Right lobe of liver (tissue), 6 donors: ENCODE measurements at regions not wholly inside any gene's neighbourhood (a gene's known extent, or its start where the extent isn't known, plus 50 kb on each side); places are given as distances from the start of the nearest gene placed in this dataset.

Experiments used
- ATAC-seq, 4 donors: fragments of 200-7000 bp; cut with Tn5 transposase; one replicate each; pipeline ENCODE4 v1.9.1; 2020; ENCODE audit warnings: mild to moderate bottlenecking in 4 of 4, moderate library complexity in 4 of 4
- DNase-seq, 3 donors: peaks; one replicate each; pipeline ENCODE4 v3.0.0-alpha.2; 2020
- H3K27ac ChIP-seq, 3 donors: fragments of 200-600 bp; one replicate each; pipeline ENCODE4 v1.8.0; 2022
- H3K27me3 ChIP-seq, 2 donors: fragments of 200-600 bp; one replicate each; pipeline ENCODE4 v1.8.0; 2022
- H3K36me3 ChIP-seq, 4 donors: fragments of 200-600 bp; sonication (generic) in 1 of 4; one replicate each; pipeline versions ENCODE4 v1.5.1 to v1.8.0; 2017 to 2022; ENCODE audit warnings: control low read depth in 1 of 4
- H3K4me1 ChIP-seq, 4 donors: fragments of 200-600 bp; sonication (generic) in 1 of 4; one replicate each; pipeline versions ENCODE4 v1.5.1 to v1.8.0; 2017 to 2022; ENCODE audit warnings: control low read depth in 1 of 4
- H3K4me3 ChIP-seq, 3 donors: fragments of 200-600 bp; one replicate each; pipeline ENCODE4 v1.8.0; 2022
- H3K9me3 ChIP-seq, 4 donors: fragments of 200-600 bp; sonication (generic) in 1 of 4; one replicate each; pipeline versions ENCODE4 v1.5.1 to v1.8.0; 2017 to 2022; ENCODE audit warnings: control low read depth in 1 of 4
- CTCF ChIP-seq, 4 donors: fragments of 200-600 bp in 3 of 4; fragments of 450-650 bp in 1 of 4; IDR thresholded peaks; one replicate each; pipeline versions ENCODE4 v1.5.1 to v1.8.0; 2016 to 2022; ENCODE audit warnings: antibody characterized with exemption in 4 of 4, mild to moderate bottlenecking in 2 of 4
- POLR2A ChIP-seq: fragments of 450-650 bp; IDR thresholded peaks from one replicate; pipeline ENCODE4 v1.6.1; 2017; ENCODE audit warnings: antibody characterized with exemption, mild to moderate bottlenecking
- WGBS: methylation state at CpG from one replicate; pipeline ENCODE4 v1.1.6; 2018; ENCODE audit warnings: low coverage, low lambda C conversion rate; ENCODE audit not compliant: insufficient coverage; ENCODE audit errors: missing lambda C conversion rate; 5-methylcytosine and 5-hydroxymethylcytosine counted together
- intact Hi-C, 2 donors: fragments of 100-400 bp; cut with DNase I; formaldehyde crosslinking; loops; one replicate each; pipeline versions ENCODE4 v1.11.2 to v1.14.1; 2022
- donor health status: DM: no; HTN: yes; CAD: no.
- donor health status: DM: no; HTN: no; CAD: no.
- donor health status: DM: no; HTN: no; CAD: no.
- donor health status: DM: no; HTN: yes; CAD: no.
- donor health status: DM: no; HTN: yes; CAD: no.

GRCh38 chr3:77780278-77780996, 740.5 kb downstream of the ROBO2 start:
- WGBS, result 29% methylated on average over 5 of the region's 5 CpGs
- no peaks in the 10 kb centered on the region for H3K36me3 ChIP-seq
- intact Hi-C loops, result no loop called here
- no peak overlapping the region for H3K4me3 ChIP-seq
- ATAC-seq (no peak), DNase-seq (no peak)
- no peaks in the 10 kb centered on the region for H3K4me1 ChIP-seq
- no peaks in the 10 kb centered on the region for H3K27me3 ChIP-seq
- no peak overlapping the region for H3K27ac ChIP-seq
- no peaks in the 10 kb centered on the region for H3K9me3 ChIP-seq
- TF ChIP-seq POLR2A, result no peak
- no peak for TF ChIP-seq CTCF (IDR thresholded peaks at IDR 0.05)

- no peak for DNase-seq
- no peak for ATAC-seq
- Histone ChIP-seq H3K4me3 (no peak overlapping the region), H3K27me3 (no peaks in the 10 kb centered on the region), H3K9me3 (no peaks in the 10 kb centered on the region), H3K4me1 (no peaks in the 10 kb centered on the region), H3K27ac (no peak overlapping the region), H3K36me3 (no peaks in the 10 kb centered on the region)
- WGBS, result 54% methylated on average over 1 of the region's 1 CpG
- intact Hi-C loops, result no loop called here
- no peak for TF ChIP-seq CTCF (IDR thresholded peaks at IDR 0.05)
These were observed 746.3 kb downstream of the ROBO2 start for GRCh38 chr3:77786216-77786615.

- Histone ChIP-seq H3K27ac (no peak overlapping the region), H3K36me3 (no peaks in the 10 kb centered on the region), H3K4me3 (no peak overlapping the region), H3K27me3 (no peaks in the 10 kb centered on the region), H3K9me3 (no peaks in the 10 kb centered on the region), H3K4me1 (no peaks in the 10 kb centered on the region)
- DNase-seq (no peak), ATAC-seq (no peak)
- TF ChIP-seq CTCF (IDR thresholded peaks at IDR 0.05), result no peak
- no peak for TF ChIP-seq POLR2A
- intact Hi-C loops, result no loop called here
- 29% methylated on average over 5 of the region's 5 CpGs for WGBS
These were observed 755.1 kb downstream of the ROBO2 start for GRCh38 chr3:77795013-77795412.

GRCh38 chr3:77799278-77799677, 759.4 kb downstream of the ROBO2 start:
- Histone ChIP-seq H3K4me1 (no peaks in the 10 kb centered on the region), H3K4me3 (no peak overlapping the region), H3K27me3 (no peaks in the 10 kb centered on the region), H3K36me3 (no peaks in the 10 kb centered on the region), H3K9me3 (no peaks in the 10 kb centered on the region), H3K27ac (no peak overlapping the region)
- no peak for DNase-seq
- TF ChIP-seq CTCF (IDR thresholded peaks at IDR 0.05) (no peak), POLR2A (no peak)
- no peak for ATAC-seq
- 69% methylated on average over 5 of the region's 5 CpGs for WGBS
- intact Hi-C loops, result no loop called here

- no peak for ATAC-seq
These were observed 761.0 kb downstream of the ROBO2 start for GRCh38 chr3:77800893-77801292.

More at GRCh38 chr3:77800893-77801292, 761.0 kb downstream of the ROBO2 start:
- H3K27me3 ChIP-seq, result no peaks in the 10 kb centered on the region
- TF ChIP-seq POLR2A, result no peak
- no peak for TF ChIP-seq CTCF (IDR thresholded peaks at IDR 0.05)
- DNase-seq, result no peak
- WGBS, result 33% methylated on average over 1 of the region's 1 CpG
- intact Hi-C loops, result no loop called here
- no peaks in the 10 kb centered on the region for H3K9me3 ChIP-seq
- no peak overlapping the region for H3K4me3 ChIP-seq
- H3K36me3 ChIP-seq, result no peaks in the 10 kb centered on the region
- H3K27ac ChIP-seq, result no peak overlapping the region
- no peaks in the 10 kb centered on the region for H3K4me1 ChIP-seq
